GM19324 (cell line): ENCODE measurements at regions not wholly inside any gene's neighbourhood (a gene's known extent, or its start where the extent isn't known, plus 50 kb on each side); places are given as distances from the start of the nearest gene placed in this dataset.
A peak's percentile ranks its signal among the peaks of the same experiment; 100 is the strongest.

Source experiments
- ATAC-seq: cut with Tn5 transposase; IDR thresholded peaks from one replicate; pipeline ENCODE4 v1.9.1; 2021; ENCODE audit warnings: mild to moderate bottlenecking, moderate library complexity; ENCODE audit not compliant: unreplicated experiment, low FRiP score

DNA sequence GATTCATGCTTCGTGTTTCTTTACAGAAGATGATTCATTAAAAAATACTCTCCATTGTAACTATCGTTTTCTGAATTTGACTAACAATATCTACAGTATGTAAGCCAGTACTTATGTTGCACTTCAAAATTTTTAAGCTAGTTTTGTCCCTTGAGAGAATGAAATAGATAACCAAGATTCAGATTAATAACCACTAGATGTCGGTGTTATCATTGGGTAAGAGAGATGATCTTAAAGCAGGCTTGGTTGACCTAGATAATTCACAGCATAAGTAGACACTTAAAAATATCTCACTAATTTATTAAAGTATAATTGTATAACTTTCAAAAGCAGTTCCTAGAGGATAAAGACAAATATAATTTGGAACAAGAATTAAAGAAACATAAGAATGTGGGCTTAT is 430.9 kb downstream of the C4orf33 start:
- ATAC-seq, result no peak

DNA sequence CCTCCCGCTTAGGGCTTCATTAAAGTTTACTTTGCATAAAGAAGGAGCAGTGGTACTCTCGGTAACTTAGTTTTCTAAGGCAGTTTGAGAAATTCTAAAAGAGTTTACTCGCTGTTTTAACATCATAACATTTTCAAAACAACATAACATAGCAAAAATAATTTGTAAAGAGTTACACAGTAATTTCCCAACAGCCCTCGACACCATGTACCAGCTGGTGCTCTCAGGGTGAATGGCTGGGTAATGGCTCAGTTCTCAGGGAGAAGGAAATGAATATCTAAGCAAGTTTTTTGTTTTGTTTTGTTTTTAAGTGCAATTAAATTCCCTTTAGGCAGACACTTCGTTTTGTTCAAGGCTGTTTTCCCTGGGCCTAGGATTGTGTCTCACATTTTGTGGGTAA is 435.3 kb downstream of the C4orf33 start:
- ATAC-seq, result no peak

DNA sequence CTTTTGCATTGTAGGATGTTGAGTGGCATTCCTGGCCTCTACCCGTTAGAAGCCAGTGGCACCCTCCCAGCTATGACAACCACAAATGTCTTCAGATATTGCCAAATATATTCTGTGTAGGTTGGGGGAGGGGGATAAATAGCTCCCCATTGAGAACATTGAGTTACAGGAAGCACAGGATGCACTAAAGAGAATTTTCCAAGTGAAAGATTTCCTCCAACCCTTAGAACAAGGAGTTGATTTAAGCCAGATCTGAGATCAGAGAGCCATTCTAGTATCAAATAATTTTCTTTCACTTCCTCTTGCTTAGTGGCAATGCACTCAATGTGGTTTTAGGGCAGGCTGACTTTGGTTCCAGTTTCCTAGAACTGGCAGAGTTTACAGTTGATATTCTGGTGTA is 436.6 kb downstream of the C4orf33 start:
- ATAC-seq, result peak; percentile 95

DNA sequence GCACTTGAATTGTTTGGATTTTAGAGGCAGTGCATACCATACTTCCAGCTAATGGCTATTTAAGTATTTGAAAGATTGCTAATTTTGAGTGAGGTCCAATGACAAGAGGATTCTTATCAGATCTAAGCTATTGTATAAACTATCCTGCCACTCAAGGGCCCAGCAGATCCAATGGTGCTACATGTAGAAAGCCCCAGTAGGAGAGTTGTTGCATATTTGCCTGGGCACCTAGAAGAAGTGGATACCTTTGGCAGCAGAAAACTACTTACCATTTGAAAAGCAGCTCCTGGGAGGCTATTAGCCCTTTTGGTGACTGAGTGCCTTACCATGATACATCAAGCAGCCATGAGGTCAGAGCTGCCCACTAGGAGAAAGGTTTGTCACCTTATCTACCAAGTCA is 447.3 kb downstream of the C4orf33 start:
- ATAC-seq, result no peak

DNA sequence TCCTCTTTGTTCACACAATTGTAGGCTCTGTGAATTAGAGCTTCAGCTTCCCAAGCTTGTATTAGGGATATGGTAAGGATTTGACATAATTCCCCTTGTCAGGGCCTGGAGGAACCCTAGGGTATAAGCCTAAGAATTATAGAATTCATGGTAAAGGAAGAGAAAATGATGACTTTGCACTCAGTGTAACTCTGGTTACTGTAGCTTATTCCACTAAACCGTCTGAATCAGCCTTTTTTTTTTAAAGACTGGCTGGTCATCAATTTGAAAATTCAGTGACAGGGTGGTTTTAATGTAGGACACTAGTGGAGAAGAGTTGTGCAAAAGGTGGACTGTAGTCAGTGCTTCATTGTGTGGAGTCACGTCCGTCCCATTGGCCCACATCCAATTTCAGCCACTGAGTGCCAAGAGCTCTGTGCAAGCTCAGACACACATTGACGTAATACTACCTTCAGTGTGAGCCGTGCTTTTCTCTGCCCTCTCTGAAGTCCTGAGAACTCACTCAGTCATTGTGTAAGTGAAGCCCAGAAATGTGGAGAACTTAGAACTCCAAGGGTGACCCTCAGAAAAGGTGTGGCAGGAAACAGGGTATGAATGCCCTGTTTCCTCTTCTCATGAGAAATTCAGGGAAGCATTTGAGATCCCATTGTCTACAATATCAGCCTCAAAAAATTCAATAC is 449.8 kb downstream of the C4orf33 start:
- ATAC-seq, result no peak

DNA sequence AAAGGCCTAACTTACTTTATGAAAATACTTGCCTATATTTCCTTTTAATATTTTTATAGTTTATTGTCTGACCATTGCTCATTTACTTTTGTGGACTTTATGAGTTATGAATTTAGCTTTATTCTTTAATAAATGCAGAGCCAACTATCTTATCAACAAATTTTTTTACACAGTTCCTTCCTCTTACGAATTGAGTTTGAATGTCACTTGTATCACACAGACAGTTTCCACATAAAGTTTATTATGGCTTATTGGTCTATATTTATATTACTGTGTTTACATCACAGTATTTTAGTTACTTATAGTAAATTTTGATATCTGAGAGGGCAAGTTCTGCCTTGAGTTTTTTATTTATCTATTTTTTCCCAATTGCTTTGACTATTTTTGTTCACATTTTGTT is 450.6 kb downstream of the C4orf33 start:
- no peak for ATAC-seq

DNA sequence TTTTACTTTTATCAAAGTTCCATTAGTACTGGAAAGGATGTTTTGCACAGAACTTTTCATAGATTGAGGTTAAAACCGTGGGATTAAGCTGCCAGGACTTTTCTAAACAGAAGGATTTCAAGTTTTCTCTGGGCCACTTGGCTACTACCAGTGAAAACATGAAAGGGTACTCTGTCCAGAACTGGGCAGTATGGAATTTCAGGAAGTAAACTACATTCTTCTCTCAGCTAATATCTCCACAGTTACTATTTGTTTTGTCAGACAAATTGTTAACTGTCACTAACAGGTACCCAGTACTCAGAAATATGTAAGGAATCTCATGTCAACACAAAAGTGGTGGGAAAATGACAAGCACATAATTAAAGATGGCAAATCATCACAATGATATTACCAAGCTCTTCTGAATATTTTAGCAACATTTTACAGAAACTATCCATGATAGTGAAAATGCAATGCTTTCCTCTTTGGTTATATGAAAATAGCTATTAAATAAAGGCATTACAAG is 454.4 kb downstream of the C4orf33 start:
- ATAC-seq, result no peak

DNA sequence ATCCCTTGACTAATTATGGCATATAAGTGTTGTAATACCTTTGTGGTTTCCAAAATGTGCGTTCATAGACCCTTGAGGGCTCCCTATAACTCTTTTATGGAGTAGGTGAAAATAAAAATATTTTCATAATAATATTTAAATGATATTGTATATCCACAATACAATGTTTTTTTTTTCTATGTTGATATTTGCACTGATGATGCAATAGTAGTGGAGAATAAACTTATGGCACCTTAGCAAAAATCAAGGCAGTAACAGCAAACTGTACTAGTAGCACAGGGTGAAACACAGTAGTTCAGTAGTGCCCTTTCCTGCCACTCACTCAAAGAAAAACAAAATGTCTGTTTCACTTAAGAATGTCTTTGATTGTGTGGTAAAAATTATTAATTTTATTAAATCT is 465.3 kb downstream of the C4orf33 start:
- no peak for ATAC-seq

DNA sequence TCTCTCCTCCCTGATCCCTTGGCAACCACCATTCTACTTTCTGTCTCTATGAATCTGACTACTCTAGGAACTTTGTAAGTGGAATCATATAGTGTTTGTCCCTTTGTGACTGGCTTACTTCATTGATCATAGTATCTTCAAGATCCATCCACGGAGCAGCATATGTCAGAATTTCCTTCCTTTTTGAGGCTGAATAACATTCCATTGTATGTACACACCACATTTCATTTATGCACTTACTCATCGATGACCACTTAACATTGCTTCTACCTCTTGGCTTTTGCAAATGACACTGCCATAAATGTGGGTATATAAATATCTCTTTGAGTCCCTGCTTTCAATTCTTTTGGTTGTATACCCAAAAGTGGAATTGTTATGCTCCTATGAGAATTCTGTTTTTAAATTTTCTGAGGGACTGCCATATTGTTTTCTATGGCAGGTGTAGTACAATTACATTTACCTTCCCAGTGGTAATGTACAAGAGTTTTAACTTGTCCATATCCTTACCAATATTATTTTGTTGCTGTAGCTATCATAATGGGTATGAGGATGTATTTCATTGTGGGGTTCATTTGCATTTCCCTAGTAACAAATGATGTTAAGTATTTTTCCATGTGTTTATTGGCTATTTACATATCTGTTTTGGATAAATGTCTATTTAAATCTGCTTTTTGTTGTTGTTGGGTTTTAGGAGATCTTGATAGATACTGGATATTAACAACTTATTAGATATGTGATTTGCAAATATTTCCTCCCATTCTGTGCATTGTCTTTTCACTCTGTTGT is 466.1 kb downstream of the C4orf33 start:
- ATAC-seq, result no peak

DNA sequence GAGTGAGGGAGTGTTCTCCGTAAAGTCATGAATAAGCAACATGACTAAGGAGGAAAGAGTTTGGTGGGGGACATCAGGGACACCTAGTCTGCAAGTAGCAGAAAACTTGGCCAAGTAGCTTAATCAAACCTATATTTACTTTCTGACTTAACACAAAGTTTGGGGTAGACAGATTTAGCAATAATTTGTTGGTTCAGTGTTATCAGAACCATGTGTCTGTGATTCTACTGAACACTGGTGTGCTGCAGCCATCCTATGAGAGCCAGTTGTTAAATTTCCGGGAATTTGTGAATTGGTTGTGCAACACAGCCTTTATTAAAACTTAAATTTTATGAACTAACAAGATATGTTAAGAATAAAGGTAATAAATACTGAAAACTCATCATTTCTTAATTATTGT is 469.3 kb downstream of the C4orf33 start:
- no peak for ATAC-seq

DNA sequence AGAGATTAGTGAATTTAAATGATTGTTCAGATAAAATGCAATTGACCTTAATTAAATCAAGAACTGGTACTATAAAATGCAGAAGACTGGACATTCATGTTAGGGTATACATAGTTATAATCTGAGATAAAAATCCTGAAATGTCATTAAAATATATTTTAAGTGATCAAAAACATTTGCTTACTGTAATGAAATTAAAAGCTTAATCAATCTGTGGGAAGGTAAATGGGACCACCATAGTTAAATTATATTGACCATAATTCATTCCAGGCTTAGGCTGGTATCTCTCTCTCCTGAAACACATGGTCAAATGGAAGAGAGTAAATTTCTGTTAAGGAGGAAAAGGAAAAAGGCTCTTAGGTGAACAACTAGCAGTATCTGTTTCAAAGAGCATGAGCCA is 474.4 kb downstream of the C4orf33 start:
- ATAC-seq, result no peak

DNA sequence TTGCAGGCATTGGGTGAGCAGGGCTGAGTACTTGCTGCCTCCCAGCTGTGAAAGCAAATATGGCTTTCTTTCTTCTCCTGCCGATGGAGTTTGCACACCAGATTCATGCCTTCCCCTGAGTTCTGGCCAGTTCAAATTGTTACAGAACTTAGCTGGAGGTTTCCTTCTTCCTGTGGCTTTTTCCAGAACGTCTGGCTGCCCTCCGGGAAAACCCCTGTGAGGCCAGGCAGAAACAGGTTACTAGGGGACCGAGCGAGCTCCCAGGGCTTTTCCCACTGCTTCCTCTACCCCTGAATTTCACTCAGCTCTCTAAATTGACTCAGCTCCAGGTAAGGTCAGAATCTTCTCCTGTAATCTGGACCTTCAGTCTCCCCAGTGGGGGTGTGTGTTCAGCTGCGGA is 482.4 kb downstream of the C4orf33 start:
- no peak for ATAC-seq

DNA sequence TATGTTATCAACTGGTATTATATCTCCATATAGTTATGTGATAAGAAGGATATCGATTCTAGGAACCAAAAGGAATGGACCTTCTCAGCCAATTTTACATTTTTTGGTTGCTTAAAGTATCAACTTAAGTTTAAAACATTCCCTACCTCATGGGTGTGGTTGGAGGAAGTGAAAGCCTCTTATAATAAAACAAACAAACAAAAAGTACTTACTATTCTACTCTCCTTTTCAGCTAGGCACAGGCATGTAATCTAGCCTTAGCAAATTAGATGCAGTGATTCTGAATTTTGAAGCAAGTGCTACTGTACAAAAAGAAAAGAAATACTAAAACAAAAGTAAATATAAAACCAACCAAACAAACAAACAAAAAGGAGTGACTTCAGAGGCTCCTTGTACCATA is 485.4 kb downstream of the C4orf33 start:
- ATAC-seq, result no peak

DNA sequence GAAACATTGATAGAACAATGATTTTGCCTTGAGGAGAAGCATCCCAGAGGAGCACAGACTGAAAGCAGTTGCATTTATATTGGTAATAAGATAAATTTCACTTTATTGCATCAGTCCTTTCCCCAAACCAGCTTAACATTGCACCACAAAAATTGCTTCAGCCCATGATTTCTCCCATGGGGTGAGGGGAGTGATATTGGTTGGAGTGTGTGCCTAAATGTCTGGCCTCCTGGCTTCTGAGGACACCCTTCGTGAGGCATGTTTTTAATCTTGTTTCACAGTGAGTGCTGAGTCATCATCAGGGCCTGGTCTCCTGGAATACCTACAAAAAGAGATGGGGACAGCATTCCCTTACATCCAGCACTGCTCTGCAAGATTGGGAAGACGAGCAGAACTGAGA is 487.9 kb downstream of the C4orf33 start:
- ATAC-seq, result no peak

DNA sequence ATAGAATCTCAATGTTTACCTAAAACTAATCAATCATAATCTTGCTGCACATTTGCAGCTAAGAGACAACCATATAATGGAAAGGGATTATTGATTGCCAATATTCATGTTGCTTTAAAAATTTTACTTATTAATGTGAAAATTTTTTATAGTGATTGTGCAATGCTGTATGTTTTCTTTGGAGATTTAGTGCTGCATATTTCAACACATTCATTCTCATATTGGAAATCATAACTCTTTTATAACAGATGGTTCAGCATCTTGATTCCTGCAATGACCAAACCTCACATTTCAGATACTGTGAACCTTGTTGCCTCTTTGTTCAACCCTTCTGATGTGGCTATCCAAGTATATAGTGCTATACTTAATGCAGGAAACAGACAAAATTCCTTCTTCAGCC is 502.6 kb downstream of the C4orf33 start:
- ATAC-seq, result no peak

DNA sequence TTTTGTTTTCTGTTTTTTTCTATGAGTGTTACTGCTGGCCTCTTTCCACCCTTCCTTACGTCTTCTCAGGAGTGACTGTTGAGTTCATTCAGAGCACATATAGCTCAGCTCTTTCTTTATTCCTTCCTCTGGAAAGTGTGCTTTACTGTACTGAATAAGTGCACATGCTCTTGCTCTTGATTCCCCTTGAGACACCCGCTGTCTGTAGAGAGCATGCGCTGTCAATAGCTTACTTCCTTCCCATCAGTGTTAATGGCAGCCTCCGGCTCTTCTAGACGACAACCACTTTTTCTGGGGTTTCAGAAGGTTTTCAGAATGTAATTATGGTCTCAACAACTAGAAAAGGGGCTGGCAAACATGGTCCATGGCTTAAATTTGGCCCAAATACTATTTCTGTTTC is 504.9 kb downstream of the C4orf33 start:
- ATAC-seq, result no peak

DNA sequence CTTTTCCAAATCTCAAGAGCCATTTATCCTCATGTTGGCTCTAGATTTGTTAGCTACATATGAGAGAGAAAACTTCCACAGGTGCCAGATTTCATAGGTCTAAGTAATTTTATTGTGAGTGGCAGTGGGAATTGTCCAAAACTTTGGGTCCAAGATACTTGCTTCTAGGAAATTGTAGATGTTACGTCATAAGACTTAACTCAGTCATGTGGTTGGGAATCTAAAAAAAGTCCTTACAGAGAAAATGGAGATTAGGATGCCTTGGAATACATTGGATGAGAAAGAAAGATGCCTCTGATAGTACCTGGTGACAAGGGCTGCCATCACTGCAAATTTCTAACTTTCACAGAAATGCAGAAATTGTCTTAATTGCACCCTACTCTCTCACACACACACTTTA is 506.5 kb downstream of the C4orf33 start:
- ATAC-seq, result no peak

DNA sequence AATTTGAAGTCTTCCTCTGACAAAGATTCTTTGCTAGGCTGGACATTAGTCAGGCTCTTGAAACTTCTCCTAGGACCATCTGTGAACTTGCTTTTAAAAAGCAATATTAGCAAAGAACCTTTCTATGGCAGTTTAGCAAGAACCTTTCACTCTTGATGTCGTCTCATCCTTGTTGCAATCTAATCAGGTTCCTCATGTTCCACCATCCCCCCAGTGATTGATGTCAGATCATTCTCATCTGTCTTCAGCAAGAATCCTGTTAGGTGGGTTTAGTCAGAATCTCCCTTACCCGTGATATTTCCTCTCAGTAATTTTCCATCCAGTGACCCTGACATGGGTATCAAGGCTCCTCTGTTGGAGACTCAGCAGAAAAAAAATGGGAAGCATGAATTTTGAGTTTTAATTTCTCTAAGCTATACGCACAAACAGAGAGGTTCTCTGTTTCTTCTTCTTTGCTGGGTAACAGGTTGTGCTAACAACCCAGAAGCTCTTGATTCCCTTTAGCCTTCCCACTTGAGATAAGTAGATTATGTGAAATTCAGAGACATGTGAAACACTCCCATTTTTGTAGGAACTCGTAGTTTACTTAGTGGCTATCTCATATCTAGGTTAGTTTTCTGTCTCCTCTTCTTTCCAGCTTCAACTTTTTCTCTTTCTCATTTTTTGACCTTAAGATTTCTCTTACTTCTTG is 507.4 kb downstream of the C4orf33 start:
- no peak for ATAC-seq

DNA sequence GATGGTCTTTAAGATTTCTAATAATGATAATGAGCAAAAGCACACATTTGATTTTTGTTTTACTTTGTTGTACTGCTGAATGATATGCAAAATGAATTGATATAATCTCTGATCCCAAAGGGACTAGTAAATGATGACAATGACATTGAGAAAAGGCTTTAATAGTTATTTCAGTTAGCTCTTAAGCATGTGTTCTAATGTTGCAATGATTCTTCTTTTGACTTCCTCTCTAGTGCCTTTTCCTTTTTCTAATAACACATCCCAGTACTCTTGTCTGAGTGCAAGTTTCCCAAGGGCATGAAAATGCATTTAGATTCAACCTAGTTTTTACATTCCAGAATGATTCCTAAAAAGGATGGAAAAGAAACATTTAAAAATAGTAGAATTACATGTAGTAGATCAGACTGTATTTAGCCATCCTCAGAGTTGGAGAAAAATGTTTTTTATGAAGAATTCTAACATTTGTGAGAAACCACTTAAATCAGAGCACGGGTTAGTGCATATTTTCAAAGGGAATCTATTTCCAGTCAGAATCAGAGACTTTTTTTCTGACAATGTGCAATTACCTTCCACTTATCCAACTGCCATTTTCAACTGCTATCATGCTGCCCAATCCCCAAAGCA is 508.8 kb downstream of the C4orf33 start:
- ATAC-seq, result no peak

DNA sequence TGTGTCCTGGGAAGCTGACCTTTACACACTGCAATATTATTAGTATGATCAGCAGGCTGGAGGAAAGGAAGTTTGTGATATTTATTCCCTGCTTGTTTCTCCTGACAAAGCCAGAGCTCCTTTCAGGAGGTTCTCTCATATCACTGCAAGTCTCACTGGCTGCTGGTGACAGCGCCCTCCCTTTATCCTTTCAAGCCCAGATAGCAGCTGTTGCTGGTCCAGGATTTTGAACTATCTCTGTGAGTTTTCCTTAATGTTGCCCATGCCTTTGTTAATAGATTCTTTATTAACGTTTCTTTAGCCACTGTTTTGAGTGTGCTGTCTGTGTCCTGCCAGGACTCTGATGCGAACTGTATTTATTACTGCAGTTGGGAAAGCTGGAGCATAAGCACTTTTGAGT is 518.7 kb downstream of the C4orf33 start:
- ATAC-seq, result no peak

DNA sequence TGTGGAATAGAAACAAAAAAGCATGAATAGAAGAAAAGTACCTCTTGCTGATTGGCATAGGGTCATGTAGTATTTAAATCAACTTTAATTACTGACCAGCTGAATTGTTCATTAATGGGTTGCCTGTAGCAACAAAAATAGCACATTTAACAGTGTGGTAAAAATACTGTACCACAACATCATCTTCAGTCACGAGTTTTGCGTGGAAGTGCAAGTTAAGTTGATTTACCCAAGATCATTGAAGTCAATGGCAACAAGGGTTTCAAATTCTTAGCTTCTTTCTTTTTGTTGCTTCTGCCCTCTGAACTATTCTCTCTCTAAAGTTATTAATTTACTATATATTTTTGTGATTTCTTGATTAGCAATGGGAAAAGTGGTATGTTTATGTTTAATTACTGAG is 526.6 kb downstream of the C4orf33 start:
- no peak for ATAC-seq
